T-helper 2 cell treated with Interferon-gamma antibody and Interleukin-4, amounts not matched to agents 100 ng/mL and 5 ng/mL, for 36 hours (primary cell): ENCODE measurements at regions not wholly inside any gene's neighbourhood (a gene's known extent, or its start where the extent isn't known, plus 50 kb on each side); places are given as distances from the start of the nearest gene placed in this dataset.

Source experiments
- intact Hi-C: fragments of 100-400 bp; cut with micrococcal nuclease; formaldehyde crosslinking; loops from one replicate; pipeline ENCODE4 v1.15.1; 2023

- intact Hi-C loops: no loop called here
Observed at GRCh38 chr6:43910638-43911353, 140.8 kb downstream of the VEGFA start.

GRCh38 chr6:43910149-43910637 is 140.2 kb downstream of the VEGFA start:
- intact Hi-C loops: no loop called here

DNA sequence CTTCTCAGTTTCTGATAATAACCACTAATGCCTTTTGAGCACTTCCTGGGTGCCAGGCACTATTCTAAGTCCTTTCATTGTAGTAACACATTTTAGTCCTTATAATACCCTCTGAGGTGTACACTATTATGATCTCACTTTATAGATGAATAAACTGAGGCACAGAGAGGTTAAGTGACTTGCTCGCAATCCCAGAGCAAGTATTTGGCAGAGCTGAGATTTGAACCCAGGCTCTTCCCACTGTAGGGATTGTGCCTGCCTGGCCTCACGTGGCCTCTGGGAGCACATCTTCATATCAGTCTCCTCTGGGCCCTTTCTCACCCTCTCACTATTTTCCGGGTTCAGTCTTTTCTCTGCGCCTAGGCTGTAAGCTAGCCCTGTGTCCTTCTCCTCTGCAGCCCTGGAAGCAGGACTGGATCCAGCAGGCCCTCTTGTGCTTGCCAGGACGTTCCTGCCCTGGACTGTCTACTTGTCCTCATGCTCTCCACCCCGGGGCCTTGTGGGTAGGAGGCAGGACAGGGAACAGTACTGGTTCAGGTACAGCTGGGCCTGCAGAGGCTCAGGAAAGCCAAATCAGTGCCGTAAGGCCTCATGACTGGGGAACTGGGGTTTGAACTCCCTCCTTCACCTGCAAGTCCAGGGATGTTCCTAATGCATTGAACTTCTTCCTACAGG is 139.6 kb downstream of the VEGFA start:
- intact Hi-C loops: no loop called here

- intact Hi-C loops: no loop called here
Observed at GRCh38 chr6:43907789-43908472, 137.9 kb downstream of the VEGFA start.

GRCh38 chr6:43907312-43907711 is 137.3 kb downstream of the VEGFA start:
- intact Hi-C loops: no loop called here

DNA sequence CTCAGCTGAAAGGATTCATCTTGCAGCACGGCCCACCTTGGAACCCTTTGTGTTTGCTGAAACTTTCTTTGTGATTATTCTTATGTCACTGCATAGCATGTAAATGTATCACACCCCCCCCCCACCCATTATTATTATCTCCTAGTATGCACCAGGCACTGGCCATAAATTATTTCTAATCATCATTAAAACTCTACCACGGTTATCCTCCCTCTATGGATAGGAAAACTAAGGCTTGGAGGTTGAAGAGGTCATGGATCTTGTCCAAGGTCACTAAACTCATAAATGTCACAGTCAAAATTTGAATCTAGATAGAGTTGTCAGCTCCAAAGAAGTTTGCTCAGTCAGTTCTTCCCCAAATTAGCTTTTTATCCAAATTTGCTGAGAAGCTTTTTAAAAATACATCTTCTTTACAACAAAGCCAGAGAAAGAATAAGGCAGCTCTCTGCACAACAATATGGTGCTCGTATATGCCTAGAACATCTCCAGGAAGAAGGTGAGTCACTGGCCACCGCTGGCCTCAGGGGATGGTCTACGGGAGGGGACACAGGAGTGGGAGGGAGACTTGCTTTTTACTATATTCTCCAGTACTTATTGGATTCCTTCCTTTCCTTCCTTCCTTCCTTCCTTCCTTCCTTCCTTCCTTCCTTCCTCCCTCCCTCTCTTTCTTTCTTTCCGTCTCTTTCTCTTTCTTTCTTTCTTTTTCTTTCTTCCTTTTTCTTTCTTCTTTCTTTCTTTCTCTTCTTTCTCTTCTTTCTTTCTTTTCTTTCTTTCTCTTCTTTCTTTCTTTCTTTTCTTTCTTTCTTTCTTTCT is 134.5 kb downstream of the VEGFA start:
- intact Hi-C loops: no loop called here

DNA sequence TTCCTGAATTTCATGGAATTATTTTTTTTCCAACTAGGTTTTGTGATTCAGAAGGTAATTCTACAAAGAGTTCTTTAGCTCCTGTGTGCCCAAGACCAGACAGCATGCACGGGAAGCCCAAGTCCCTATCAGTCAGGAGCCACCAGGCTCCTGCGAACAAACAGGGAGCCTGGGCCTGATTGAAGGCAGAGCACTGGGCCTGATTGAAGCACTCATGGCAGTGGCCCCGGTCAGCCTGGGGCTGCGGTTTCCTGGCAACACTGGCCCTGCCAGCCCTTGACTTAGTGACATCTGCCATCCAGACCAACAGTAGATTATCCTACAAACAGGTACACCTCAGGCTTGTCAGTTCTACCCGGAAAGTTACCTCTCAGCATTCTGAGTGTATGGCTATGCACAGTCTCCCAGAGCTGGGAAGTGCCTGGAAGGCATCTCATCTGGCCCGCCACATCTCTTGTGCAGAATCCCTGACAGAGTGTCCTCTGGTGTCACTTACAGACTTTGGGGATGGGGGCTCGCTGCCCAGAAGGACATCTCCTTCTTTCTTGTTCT is 133.8 kb downstream of the VEGFA start:
- intact Hi-C loops: no loop called here

- intact Hi-C loops: no loop called here
Observed at GRCh38 chr6:43901733-43902230, 131.8 kb downstream of the VEGFA start.

DNA sequence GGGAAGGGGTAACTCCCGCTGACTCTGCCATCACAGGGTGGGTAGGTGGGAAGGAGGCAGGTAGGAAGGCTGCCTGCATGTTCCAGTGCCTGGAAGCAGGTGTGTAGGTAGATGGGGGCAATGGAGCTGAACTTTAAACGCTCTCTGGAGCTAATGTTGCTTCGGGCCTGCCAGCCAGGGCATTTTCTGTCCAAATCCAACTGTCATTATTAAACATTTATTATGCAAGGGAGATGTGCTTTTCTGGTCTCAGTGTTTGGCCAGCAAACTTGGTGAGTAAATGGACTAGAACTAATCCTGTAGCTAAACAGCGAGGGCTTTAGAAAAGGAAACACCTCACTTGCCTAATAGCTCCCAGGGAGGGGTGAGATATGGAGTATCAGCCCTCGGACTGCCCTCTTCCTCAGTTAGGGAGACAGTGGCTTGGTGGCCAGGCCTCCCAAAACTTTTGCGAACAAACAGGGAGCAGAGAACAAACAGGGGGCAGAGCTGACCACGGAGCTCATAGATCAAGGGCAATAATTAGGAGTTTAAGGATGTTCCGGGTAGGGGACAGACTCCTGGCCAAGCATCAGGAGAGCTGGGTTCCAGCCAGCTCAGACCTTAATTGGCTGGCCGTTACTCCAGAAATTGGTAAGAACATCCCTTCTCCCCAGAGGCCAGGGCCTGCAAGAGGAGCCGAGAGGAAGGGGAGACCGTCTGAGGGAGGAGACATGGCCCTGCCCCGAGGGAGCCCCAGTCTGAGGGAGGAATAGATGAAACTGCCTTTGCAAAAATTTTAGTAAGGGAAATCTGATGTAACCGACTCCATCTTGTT is 131.1 kb downstream of the VEGFA start:
- intact Hi-C loops: no loop called here

- intact Hi-C loops: no loop called here
Observed at GRCh38 chr6:43900560-43900915, 130.5 kb downstream of the VEGFA start.

- intact Hi-C loops: no loop called here
Observed at GRCh38 chr6:43899830-43900229, 129.8 kb downstream of the VEGFA start.

DNA sequence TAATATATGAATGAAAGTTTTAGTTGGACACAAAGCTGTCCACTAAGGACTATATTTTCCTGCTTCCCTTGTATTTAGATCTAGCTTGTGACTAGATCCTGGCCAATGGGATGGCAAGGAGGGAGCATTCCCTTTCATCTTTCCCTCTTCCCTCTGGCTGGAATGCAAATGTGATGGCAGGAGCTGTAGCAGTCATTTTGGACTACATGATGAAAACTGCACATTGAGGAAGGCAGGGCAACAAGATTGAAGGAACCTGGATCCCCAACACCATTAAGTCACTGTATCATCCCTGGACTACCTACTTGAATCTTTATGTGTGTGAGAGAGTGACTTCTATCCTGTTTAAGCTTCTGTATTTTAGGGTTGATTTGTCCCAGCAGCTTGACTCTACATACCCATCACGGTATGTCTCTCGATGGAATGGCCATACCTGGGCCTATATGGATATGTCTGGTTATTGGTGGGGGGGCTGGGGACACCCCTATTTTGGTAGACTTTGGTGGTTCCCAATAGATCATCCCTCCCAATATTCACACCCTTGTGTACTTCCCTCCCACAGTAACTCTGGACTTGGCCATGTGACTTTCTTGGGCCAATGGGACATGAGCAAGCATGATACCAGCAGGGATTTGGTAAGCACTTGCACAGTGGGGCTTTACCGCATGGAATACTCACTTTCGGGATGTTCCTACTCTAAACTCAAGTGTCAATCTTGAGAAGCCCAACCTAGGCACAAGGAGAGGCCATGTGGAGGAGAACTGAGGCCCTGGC is 128.5 kb downstream of the VEGFA start:
- intact Hi-C loops: no loop called here

- intact Hi-C loops: no loop called here
Observed at GRCh38 chr6:43897571-43898302, 127.7 kb downstream of the VEGFA start.

- intact Hi-C loops: no loop called here
Observed at GRCh38 chr6:43896329-43897255, 126.6 kb downstream of the VEGFA start.

DNA sequence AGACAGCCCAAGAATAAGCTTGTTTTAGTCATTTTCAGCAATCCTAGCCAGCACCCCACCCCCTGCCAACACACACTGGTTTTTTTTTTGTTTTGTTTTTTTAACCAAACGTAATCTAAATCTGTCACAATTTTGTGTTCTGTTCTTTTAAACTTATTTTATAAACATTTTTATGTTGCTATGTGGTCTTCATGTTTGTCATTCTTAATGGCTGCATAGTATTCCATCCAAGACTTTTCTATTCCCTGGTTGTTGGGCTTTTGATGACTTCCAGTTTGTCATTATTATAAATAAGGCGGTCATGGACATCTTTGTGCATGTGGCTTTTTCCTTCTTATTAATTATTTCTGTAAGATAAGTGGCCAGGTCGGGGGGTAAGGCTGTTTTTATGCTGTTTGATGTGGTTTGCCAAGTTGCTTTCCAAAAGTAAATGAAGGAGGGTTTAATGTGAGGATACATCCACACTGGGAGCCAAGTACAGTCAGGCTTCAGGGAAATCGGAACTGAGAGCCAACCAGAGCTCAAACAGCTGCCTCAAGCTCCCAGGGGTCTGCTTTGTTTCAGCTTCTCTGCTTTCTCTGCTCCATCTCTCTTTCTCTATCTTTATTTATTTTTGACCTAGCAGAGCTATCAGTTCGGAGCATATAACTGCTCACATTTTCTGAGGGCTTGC is 125.8 kb downstream of the VEGFA start:
- intact Hi-C loops: no loop called here

DNA sequence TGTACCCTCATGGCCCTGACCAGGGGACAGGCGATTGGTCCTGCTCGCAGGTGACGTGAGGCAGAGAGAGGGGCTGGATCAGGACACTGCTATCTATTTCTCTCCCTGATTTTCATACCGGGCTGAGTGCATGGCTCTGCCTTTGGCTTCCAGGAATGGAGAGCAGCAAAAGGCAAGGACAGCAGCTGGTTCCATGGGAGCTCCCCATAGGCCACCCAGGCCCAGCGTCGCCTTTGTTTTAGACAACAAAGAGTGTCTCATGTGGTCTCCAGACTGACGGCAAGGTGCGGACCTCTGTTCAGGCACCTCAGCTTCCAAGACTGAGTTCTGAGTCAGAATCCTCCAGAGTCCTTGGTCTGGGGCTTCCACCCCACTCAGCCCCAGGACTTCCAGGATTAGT is 123.1 kb downstream of the VEGFA start:
- intact Hi-C loops: no loop called here
